Neuron (in vitro differentiated cells): ENCODE measurements at regions not wholly inside any gene's neighbourhood (a gene's known extent, or its start where the extent isn't known, plus 50 kb on each side); places are given as distances from the start of the nearest gene placed in this dataset.

Experiments used
- H2AFZ ChIP-seq: one replicate; pipeline ENCODE4 v1.6.1; 2013; ENCODE audit warnings: low read depth, mild to moderate bottlenecking, inconsistent platforms, low read length, moderate library complexity
- H3K27me3 ChIP-seq: one replicate; pipeline ENCODE4 v1.6.1; 2013; ENCODE audit warnings: low read length; ENCODE audit not compliant: insufficient read depth
- H3K36me3 ChIP-seq: one replicate; pipeline ENCODE4 v1.6.1; 2013; ENCODE audit warnings: low read length; ENCODE audit not compliant: insufficient read depth
- H3K4me1 ChIP-seq: one replicate; pipeline ENCODE4 v1.6.1; 2013; ENCODE audit warnings: low read length; ENCODE audit not compliant: insufficient read depth
- H3K4me3 ChIP-seq: 2 replicates; pipeline ENCODE4 v1.5.1; 2013; ENCODE audit warnings: mild to moderate bottlenecking, low read length, moderate library complexity
- H3K9me3 ChIP-seq: one replicate; pipeline ENCODE4 v1.6.1; 2013; ENCODE audit warnings: low read length

DNA sequence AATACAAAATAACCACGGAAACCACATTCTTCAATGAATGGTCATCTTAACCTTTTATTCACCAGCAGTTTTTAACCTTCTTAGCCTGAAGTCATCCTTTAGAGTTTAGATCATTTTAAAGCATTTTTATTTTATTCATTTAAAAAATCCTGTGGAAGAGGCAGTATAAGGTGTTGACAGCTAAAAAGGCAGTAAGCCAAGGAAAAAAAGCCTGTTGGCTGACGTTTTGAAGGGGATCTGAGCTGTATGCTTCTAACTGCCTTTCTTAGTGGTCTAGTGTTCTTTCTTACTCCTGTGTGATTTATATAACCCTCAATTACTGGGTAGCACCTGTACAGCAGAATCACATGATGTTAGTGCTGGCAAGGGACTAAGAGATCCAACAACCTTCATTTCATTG is 438.3 kb upstream of the SEL1L start:
- Histone ChIP-seq H3K27me3 (no peaks in the 10 kb centered on the region), H3K4me1 (no peaks in the 10 kb centered on the region), H3K36me3 (no peaks in the 10 kb centered on the region), H3K9me3 (peaks cover 3% of the 10 kb centered on the region), H3K4me3 (no peak overlapping the region), H2AFZ (no peak overlapping the region)

DNA sequence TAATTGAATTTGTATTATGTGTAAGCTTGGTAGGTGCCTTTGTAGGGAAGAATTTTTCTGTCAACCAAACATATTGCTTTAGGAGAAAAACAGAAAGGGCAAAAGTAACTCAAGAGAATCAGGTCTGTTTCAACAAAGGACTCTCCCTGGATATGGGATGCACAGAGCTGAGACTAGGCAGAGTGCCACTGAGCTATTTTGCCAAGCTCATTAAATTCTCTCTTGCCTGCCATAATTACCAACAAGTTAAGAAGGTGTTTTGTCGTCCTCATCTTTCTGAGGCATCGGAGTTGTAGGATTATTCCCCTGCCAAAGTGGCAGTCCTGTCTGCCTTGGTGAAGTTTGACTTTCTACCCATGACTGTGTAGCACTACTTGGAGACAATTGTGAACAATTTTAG is 438.9 kb upstream of the SEL1L start:
- Histone ChIP-seq H3K27me3 (no peaks in the 10 kb centered on the region), H3K4me3 (no peak overlapping the region), H3K36me3 (no peaks in the 10 kb centered on the region), H3K9me3 (peaks cover 3% of the 10 kb centered on the region), H2AFZ (no peak overlapping the region), H3K4me1 (no peaks in the 10 kb centered on the region)

GRCh38 chr14:81974543-81974942 is 440.9 kb upstream of the SEL1L start:
- Histone ChIP-seq H3K36me3 (no peaks in the 10 kb centered on the region), H3K27me3 (no peaks in the 10 kb centered on the region), H3K4me3 (no peak overlapping the region), H2AFZ (no peak overlapping the region), H3K4me1 (no peaks in the 10 kb centered on the region), H3K9me3 (no peaks in the 10 kb centered on the region)

DNA sequence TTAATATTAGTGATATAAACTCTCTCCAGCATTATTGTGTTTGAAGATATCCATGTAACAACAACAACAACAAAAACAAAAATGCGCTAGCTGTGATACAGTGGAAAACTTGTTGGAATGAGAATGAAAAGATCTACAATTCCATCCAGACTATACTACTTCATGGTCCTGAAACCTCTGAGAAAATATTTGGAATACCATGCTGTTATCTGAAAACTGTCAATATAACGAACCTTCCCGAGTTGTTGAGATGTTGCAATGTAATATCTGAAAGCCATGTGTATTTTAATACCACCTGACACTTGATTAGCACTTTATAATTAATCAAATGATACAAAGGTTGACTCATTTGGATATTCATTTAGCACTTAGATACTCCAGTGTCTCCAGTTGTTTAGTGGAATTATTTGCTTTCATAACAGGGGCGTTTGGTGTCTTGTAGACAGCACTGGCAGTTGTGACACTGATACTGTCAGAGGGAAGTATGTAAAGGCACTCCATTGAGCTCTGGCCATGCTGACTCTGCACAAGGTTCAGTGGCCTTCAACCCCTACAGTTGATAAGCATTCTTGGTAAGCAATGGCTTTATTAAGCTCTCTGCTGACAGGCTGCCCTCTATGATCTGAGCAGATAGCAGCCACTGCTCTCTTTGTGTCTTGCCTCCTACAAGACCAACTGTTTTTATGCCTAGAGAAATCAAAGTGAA is 447.1 kb upstream of the SEL1L start:
- no peaks in the 10 kb centered on the region for H3K27me3 ChIP-seq
- no peak overlapping the region for H3K4me3 ChIP-seq
- no peak overlapping the region for H2AFZ ChIP-seq
- H3K4me1 ChIP-seq = no peaks in the 10 kb centered on the region
- no peaks in the 10 kb centered on the region for H3K9me3 ChIP-seq
- H3K36me3 ChIP-seq = no peaks in the 10 kb centered on the region

- Histone ChIP-seq H3K27me3 (no peaks in the 10 kb centered on the region), H3K4me3 (no peak overlapping the region), H3K9me3 (no peaks in the 10 kb centered on the region), H2AFZ (no peak overlapping the region), H3K4me1 (no peaks in the 10 kb centered on the region), H3K36me3 (no peaks in the 10 kb centered on the region)
These were observed 447.6 kb upstream of the SEL1L start for GRCh38 chr14:81981307-81981675.

GRCh38 chr14:81982046-81982445 is 448.4 kb upstream of the SEL1L start:
- H2AFZ ChIP-seq = no peak overlapping the region
- no peaks in the 10 kb centered on the region for H3K36me3 ChIP-seq
- no peaks in the 10 kb centered on the region for H3K27me3 ChIP-seq
- H3K4me3 ChIP-seq = no peak overlapping the region
- no peaks in the 10 kb centered on the region for H3K9me3 ChIP-seq
- no peaks in the 10 kb centered on the region for H3K4me1 ChIP-seq

- Histone ChIP-seq H3K36me3 (no peaks in the 10 kb centered on the region), H3K4me3 (no peak overlapping the region), H2AFZ (no peak overlapping the region), H3K27me3 (no peaks in the 10 kb centered on the region), H3K9me3 (no peaks in the 10 kb centered on the region), H3K4me1 (no peaks in the 10 kb centered on the region)
These were observed 452.4 kb upstream of the SEL1L start for GRCh38 chr14:81986005-81986404.

- no peaks in the 10 kb centered on the region for H3K4me1 ChIP-seq
- no peaks in the 10 kb centered on the region for H3K36me3 ChIP-seq
- H2AFZ ChIP-seq = no peak overlapping the region
- no peaks in the 10 kb centered on the region for H3K9me3 ChIP-seq
- no peak overlapping the region for H3K4me3 ChIP-seq
- H3K27me3 ChIP-seq = no peaks in the 10 kb centered on the region
These were observed 455.6 kb upstream of the SEL1L start for GRCh38 chr14:81989211-81989610.

GRCh38 chr14:81990312-81990761 is 456.7 kb upstream of the SEL1L start:
- Histone ChIP-seq H3K27me3 (no peaks in the 10 kb centered on the region), H3K36me3 (no peaks in the 10 kb centered on the region), H2AFZ (no peak overlapping the region), H3K9me3 (no peaks in the 10 kb centered on the region), H3K4me3 (no peak overlapping the region), H3K4me1 (no peaks in the 10 kb centered on the region)

DNA sequence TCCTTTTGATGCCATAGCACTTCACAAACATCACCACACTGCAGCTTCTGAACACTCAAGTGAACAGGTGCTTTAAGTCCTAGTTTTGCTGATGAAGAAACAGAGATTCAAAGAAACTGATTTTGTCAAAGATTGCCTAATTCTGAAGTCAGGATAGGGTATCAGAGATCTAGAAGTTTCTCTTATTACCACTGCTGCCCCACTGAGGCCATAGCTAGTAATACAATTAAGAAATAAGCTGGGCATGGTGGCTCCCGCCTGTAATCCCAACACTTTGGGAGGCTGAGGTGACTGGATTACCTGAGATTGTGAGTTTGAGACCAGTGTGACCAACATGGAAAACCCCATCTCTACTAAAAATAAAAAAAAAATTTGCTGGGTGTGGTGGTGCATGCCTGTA is 458.3 kb upstream of the SEL1L start:
- Histone ChIP-seq H3K4me3 (no peak overlapping the region), H3K36me3 (no peaks in the 10 kb centered on the region), H3K4me1 (no peaks in the 10 kb centered on the region), H3K9me3 (no peaks in the 10 kb centered on the region), H2AFZ (no peak overlapping the region), H3K27me3 (no peaks in the 10 kb centered on the region)

DNA sequence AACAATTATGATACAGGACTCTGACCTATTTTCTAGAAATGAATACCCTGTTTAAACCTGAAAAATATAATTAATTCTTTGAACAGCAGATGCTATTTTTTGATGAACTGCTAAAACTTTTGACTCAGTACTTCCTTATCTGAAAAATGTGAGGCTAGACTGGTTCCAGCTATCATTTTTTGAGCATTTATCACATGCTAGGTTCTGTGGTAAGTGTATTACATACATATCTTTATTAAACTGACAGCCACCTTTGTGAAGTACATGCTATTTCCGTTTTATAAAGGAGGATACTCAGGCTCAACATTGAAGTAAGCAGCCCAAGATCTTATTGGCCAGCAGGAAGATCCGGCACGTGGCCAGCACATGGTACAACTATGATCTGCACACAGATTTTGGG is 459.8 kb upstream of the SEL1L start:
- no peak overlapping the region for H3K4me3 ChIP-seq
- no peaks in the 10 kb centered on the region for H3K9me3 ChIP-seq
- H3K27me3 ChIP-seq = no peaks in the 10 kb centered on the region
- no peak overlapping the region for H2AFZ ChIP-seq
- H3K4me1 ChIP-seq = no peaks in the 10 kb centered on the region
- no peaks in the 10 kb centered on the region for H3K36me3 ChIP-seq

- no peaks in the 10 kb centered on the region for H3K9me3 ChIP-seq
- H3K4me3 ChIP-seq = no peak overlapping the region
- no peaks in the 10 kb centered on the region for H3K4me1 ChIP-seq
- no peaks in the 10 kb centered on the region for H3K36me3 ChIP-seq
- no peak overlapping the region for H2AFZ ChIP-seq
- no peaks in the 10 kb centered on the region for H3K27me3 ChIP-seq
These were observed 469.8 kb upstream of the SEL1L start for GRCh38 chr14:82003426-82003825.

DNA sequence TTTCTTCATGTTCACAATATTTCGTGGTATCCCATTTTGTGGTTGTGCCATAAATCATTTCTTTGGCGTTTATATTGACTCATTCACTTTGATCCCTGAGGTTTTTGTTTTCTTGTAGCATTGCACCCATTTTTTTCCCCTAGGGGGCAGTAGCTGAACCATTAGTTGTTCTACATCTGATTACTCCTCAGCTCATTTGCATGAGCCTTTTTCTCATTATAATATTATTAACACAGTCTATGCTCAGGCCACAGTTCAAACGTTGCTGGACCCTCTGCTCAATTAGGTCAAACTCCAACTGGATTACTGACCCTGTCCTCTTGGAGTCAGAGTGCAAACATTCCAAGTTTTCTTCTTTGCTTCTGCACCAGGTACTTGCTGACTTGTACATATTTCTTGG is 475.4 kb upstream of the SEL1L start:
- Histone ChIP-seq H3K4me1 (no peaks in the 10 kb centered on the region), H3K27me3 (no peaks in the 10 kb centered on the region), H3K4me3 (no peak overlapping the region), H3K36me3 (no peaks in the 10 kb centered on the region), H3K9me3 (no peaks in the 10 kb centered on the region), H2AFZ (no peak overlapping the region)

GRCh38 chr14:82009993-82010392 is 476.3 kb upstream of the SEL1L start:
- H3K36me3 ChIP-seq = no peaks in the 10 kb centered on the region
- H2AFZ ChIP-seq = no peak overlapping the region
- H3K27me3 ChIP-seq = no peaks in the 10 kb centered on the region
- no peaks in the 10 kb centered on the region for H3K4me1 ChIP-seq
- no peak overlapping the region for H3K4me3 ChIP-seq
- no peaks in the 10 kb centered on the region for H3K9me3 ChIP-seq
